HL-60 (cell line): ENCODE measurements at regions not wholly inside any gene's neighbourhood (a gene's known extent, or its start where the extent isn't known, plus 50 kb on each side); places are given as distances from the start of the nearest gene placed in this dataset.

Experiments
- CTCF ChIP-seq: IDR thresholded peaks from one replicate; pipeline ENCODE4 v1.5.1; 2011; ENCODE audit warnings: low read length, control low read depth, inconsistent platforms; ENCODE audit not compliant: insufficient read depth
- POLR2AphosphoS5 ChIP-seq: IDR thresholded peaks from 2 replicates; pipeline ENCODE4 v1.6.1; 2012; ENCODE audit warnings: low read depth
- TF ChIP-seq, protein P1 (sequence below): IDR thresholded peaks from 2 replicates; pipeline ENCODE4 v1.6.1; 2012; ENCODE audit warnings: low read depth; ENCODE audit not compliant: insufficient replicate concordance

DNA sequence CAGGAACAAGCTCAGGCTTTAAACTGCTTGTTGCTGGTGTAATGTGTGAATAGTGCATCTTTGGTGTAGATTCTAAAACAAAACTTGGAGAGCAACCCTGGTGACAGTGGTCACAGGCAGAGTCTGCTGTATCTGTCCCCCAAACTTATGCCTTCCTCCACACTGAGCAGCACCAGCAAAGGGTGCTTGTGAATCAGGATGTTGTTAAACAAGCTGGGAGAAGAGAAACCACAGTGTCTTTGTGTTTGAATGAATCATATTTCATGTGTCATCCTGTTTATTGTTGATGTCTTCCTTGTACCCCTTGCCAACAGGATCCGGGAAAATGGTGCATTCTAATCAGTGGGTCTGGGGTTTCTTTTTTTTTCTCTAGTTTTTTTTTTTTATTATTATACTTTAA lies 91.9 kb upstream of the COG2 start:
- no peak for TF ChIP-seq CTCF
- TF ChIP-seq, protein P1, sequence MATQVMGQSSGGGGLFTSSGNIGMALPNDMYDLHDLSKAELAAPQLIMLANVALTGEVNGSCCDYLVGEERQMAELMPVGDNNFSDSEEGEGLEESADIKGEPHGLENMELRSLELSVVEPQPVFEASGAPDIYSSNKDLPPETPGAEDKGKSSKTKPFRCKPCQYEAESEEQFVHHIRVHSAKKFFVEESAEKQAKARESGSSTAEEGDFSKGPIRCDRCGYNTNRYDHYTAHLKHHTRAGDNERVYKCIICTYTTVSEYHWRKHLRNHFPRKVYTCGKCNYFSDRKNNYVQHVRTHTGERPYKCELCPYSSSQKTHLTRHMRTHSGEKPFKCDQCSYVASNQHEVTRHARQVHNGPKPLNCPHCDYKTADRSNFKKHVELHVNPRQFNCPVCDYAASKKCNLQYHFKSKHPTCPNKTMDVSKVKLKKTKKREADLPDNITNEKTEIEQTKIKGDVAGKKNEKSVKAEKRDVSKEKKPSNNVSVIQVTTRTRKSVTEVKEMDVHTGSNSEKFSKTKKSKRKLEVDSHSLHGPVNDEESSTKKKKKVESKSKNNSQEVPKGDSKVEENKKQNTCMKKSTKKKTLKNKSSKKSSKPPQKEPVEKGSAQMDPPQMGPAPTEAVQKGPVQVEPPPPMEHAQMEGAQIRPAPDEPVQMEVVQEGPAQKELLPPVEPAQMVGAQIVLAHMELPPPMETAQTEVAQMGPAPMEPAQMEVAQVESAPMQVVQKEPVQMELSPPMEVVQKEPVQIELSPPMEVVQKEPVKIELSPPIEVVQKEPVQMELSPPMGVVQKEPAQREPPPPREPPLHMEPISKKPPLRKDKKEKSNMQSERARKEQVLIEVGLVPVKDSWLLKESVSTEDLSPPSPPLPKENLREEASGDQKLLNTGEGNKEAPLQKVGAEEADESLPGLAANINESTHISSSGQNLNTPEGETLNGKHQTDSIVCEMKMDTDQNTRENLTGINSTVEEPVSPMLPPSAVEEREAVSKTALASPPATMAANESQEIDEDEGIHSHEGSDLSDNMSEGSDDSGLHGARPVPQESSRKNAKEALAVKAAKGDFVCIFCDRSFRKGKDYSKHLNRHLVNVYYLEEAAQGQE: no peak
- no peak for TF ChIP-seq POLR2AphosphoS5
